Liver (tissue), 7 donors: ENCODE measurements at regions not wholly inside any gene's neighbourhood (a gene's known extent, or its start where the extent isn't known, plus 50 kb on each side); places are given as distances from the start of the nearest gene placed in this dataset.

Experiments used
- DNase-seq: peaks from one replicate; pipeline ENCODE4 v3.0.0-alpha.2; 2017; ENCODE audit warnings: low spot score
- H3K27ac ChIP-seq, 2 donors: one replicate each; pipeline ENCODE4 v1.7.0; 2013; ENCODE audit warnings: inconsistent platforms in 2 of 2, low read length in 2 of 2, control low read depth in 1 of 2, low read depth in 1 of 2, mild to moderate bottlenecking in 1 of 2
- H3K27me3 ChIP-seq, 4 donors: one replicate each; pipeline versions ENCODE4 v1.6.1 to v1.7.0; 2013; ENCODE audit warnings: low read length in 3 of 4, inconsistent platforms in 1 of 4, mild to moderate bottlenecking in 1 of 4, moderate library complexity in 1 of 4; ENCODE audit not compliant: control insufficient read depth in 4 of 4, insufficient read depth in 4 of 4
- H3K36me3 ChIP-seq, 4 donors: one replicate each; pipeline versions ENCODE4 v1.6.1 to v1.7.0; 2013; ENCODE audit warnings: low read length in 3 of 4, mild to moderate bottlenecking in 3 of 4, low read depth in 1 of 4, moderate library complexity in 1 of 4; ENCODE audit not compliant: control insufficient read depth in 4 of 4, insufficient read depth in 3 of 4
- H3K4me1 ChIP-seq, 4 donors: one replicate each; pipeline versions ENCODE4 v1.6.1 to v1.7.0; 2013; ENCODE audit warnings: low read length in 3 of 4, mild to moderate bottlenecking in 3 of 4, moderate library complexity in 1 of 4; ENCODE audit not compliant: control insufficient read depth in 4 of 4, insufficient read depth in 4 of 4
- H3K4me3 ChIP-seq, 3 donors: one replicate each; pipeline versions ENCODE4 v1.6.1 to v1.7.0; 2013; ENCODE audit warnings: low read length in 3 of 3, control low read depth in 1 of 3, low read depth in 1 of 3, mild to moderate bottlenecking in 1 of 3
- H3K9ac ChIP-seq, 2 donors: one replicate each; pipeline ENCODE4 v1.7.0; 2013; ENCODE audit warnings: low read length in 2 of 2, mild to moderate bottlenecking in 2 of 2, moderate library complexity in 2 of 2, control low read depth in 1 of 2, low read depth in 1 of 2
- H3K9me3 ChIP-seq, 4 donors: one replicate each; pipeline versions ENCODE4 v1.6.1 to v1.7.0; 2013; ENCODE audit warnings: low read length in 3 of 4; ENCODE audit not compliant: control insufficient read depth in 4 of 4
- FOXA1 ChIP-seq: IDR thresholded peaks from 2 replicates; pipeline ENCODE4 v1.6.1; 2016; ENCODE audit warnings: antibody characterized with exemption
- HNF4A ChIP-seq, 2 donors: conservative IDR thresholded peaks; 2 replicates each; pipeline ENCODE4 v1.6.1; 2016; ENCODE audit warnings: antibody characterized with exemption in 2 of 2, mild to moderate bottlenecking in 2 of 2
- HNF4G ChIP-seq: IDR thresholded peaks from 2 replicates; pipeline ENCODE4 v1.6.1; 2016; ENCODE audit warnings: antibody characterized with exemption
- JUND ChIP-seq, 2 donors: IDR thresholded peaks; 2 replicates each; pipeline ENCODE4 v1.6.1; 2016; ENCODE audit warnings: antibody characterized with exemption in 2 of 2
- NR2F2 ChIP-seq: IDR thresholded peaks from 2 replicates; pipeline ENCODE4 v1.6.1; 2016; ENCODE audit warnings: antibody characterized with exemption
- RXRA ChIP-seq, 2 donors: IDR thresholded peaks; 2 replicates each; pipeline ENCODE4 v1.6.1; 2017 to 2018; ENCODE audit warnings: antibody characterized with exemption in 2 of 2, mild to moderate bottlenecking in 1 of 2
- TAF1 ChIP-seq: conservative IDR thresholded peaks from 2 replicates; pipeline ENCODE4 v1.6.1; 2016; ENCODE audit warnings: antibody characterized with exemption, mild to moderate bottlenecking
- YY1 ChIP-seq: IDR thresholded peaks from 2 replicates; pipeline ENCODE4 v1.6.1; 2016; ENCODE audit warnings: antibody characterized with exemption, mild to moderate bottlenecking
- WGBS: extraction: QIAGEN DNeasy Blood & Tissue Kit; methylation state at CpG from one replicate; pipeline ENCODE4 v1.1.7; 2013; 5-methylcytosine and 5-hydroxymethylcytosine counted together
- TF ChIP-seq, protein P1 (sequence below): IDR thresholded peaks from 2 replicates; pipeline ENCODE4 v1.6.1; 2016; ENCODE audit warnings: antibody characterized with exemption, mild to moderate bottlenecking
- TF ChIP-seq, protein P2 (sequence below): IDR thresholded peaks from 2 replicates; pipeline ENCODE4 v1.6.1; 2016; ENCODE audit warnings: antibody characterized with exemption
- TF ChIP-seq, protein P3 (sequence below): IDR thresholded peaks from 2 replicates; pipeline ENCODE4 v1.6.1; 2016; ENCODE audit warnings: antibody characterized with exemption
- donor health status: healthy.
- donor health status: healthy.
- donor health status: healthy.
- donor health status: healthy.

DNA sequence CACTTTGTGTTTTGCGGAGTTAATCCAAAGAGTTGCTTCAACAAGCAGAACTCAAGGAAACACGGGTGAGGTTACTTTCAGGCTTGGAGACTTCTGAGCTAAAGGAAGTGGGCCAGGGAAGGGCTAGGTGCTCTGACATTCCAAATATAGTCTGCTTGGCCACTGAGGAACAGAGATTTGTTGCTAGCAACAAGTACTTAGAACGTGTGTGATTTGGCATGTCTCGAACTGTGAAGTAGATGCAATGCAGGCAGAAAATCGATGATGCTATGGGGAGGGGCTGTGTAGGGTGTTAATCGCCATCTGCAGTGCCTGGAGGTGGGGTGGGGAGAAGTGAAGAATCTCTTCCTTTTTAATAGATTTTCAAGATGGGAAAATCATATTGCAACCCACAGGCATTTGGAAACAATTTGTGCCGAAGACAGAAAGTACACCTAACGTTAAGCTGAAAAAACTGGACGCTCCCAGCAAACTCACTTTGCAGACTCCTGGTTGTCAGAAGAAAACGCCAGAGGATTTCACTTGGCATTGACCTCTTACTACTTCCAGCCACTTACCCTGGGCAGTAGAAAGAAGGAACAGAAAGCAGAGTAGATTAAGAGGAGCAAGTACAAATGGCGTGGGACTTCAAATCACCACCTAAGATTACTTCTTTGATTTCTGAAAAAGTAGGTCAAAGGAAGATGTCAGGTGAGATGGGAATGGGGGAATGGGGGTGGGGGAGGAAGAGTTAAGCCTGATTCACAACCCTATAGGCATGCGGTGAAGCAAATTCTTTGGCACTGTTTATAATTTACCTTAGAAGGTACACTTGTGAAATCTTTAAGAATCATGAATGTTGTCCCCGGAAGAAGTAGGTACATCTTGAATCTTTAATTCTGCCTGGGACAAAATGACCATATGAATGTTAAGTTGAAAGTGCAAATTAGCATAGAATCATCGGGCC lies 314.1 kb downstream of the CD83 start (continued):
- TF ChIP-seq, protein P1, sequence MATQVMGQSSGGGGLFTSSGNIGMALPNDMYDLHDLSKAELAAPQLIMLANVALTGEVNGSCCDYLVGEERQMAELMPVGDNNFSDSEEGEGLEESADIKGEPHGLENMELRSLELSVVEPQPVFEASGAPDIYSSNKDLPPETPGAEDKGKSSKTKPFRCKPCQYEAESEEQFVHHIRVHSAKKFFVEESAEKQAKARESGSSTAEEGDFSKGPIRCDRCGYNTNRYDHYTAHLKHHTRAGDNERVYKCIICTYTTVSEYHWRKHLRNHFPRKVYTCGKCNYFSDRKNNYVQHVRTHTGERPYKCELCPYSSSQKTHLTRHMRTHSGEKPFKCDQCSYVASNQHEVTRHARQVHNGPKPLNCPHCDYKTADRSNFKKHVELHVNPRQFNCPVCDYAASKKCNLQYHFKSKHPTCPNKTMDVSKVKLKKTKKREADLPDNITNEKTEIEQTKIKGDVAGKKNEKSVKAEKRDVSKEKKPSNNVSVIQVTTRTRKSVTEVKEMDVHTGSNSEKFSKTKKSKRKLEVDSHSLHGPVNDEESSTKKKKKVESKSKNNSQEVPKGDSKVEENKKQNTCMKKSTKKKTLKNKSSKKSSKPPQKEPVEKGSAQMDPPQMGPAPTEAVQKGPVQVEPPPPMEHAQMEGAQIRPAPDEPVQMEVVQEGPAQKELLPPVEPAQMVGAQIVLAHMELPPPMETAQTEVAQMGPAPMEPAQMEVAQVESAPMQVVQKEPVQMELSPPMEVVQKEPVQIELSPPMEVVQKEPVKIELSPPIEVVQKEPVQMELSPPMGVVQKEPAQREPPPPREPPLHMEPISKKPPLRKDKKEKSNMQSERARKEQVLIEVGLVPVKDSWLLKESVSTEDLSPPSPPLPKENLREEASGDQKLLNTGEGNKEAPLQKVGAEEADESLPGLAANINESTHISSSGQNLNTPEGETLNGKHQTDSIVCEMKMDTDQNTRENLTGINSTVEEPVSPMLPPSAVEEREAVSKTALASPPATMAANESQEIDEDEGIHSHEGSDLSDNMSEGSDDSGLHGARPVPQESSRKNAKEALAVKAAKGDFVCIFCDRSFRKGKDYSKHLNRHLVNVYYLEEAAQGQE = no peak
- TF ChIP-seq FOXA1 (no peak), YY1 (no peak)
- TF ChIP-seq, protein P2, sequence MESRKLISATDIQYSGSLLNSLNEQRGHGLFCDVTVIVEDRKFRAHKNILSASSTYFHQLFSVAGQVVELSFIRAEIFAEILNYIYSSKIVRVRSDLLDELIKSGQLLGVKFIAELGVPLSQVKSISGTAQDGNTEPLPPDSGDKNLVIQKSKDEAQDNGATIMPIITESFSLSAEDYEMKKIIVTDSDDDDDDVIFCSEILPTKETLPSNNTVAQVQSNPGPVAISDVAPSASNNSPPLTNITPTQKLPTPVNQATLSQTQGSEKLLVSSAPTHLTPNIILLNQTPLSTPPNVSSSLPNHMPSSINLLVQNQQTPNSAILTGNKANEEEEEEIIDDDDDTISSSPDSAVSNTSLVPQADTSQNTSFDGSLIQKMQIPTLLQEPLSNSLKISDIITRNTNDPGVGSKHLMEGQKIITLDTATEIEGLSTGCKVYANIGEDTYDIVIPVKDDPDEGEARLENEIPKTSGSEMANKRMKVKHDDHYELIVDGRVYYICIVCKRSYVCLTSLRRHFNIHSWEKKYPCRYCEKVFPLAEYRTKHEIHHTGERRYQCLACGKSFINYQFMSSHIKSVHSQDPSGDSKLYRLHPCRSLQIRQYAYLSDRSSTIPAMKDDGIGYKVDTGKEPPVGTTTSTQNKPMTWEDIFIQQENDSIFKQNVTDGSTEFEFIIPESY = no peak

DNA sequence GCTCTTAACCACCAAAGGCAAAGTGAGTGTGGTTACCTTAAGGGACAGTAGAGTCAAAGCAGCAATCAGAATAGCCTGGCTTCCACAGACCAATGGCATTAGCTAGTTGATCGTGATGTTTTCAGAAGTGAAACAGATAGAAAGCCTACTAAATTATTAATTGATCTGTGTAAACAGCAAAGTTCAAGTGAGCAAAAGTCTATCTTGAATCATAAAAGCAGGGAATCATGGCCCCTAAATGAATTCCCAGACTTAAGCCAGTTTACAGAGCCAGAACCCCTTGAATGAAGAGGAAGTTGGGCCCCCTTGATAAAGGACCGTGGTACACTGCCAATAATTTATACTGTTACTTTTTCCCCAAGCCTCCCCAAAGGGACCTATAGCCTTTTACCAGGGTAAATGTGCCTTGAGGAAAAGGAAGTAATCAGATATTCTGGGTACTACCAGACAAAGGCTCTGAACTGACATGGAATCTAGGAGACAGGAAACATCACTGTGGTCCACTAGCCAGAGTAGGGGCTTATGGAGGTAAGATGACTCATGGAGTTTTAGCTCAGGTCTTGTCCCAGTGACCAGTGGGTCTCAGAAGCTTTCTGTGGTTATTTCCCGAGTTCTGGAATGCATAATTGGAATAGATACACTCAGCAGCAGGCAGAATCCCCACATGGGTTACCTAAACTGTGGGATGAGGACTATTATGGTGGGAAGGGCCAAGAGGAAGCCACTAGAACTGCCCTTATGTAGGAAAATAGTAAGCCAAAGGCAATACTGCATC lies 317.5 kb downstream of the CD83 start:
- H3K4me1 ChIP-seq = peaks cover 0 to 6% (median 3%) of the 10 kb centered on the region in 4 donors
- DNase-seq = no peak
- H3K36me3 ChIP-seq = no peaks in the 10 kb centered on the region
- H3K27ac ChIP-seq = no peak overlapping the region
- TF ChIP-seq HNF4A (conservative IDR thresholded peaks at IDR 0.05) (peak in 1 of 2 donors; percentile 19), YY1 (no peak), NR2F2 (no peak), HNF4G (no peak), RXRA (IDR thresholded peaks at IDR 0.05) (no peak), JUND (IDR thresholded peaks at IDR 0.05) (no peak)
- TF ChIP-seq, protein P3, sequence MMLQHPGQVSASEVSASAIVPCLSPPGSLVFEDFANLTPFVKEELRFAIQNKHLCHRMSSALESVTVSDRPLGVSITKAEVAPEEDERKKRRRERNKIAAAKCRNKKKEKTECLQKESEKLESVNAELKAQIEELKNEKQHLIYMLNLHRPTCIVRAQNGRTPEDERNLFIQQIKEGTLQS = no peak
- H3K27me3 ChIP-seq = no peaks in the 10 kb centered on the region
- H3K9ac ChIP-seq = no peak overlapping the region
- H3K4me3 ChIP-seq = no peak overlapping the region
- 72% methylated on average over 3 of the region's 3 CpGs for WGBS
- no peaks in the 10 kb centered on the region for H3K9me3 ChIP-seq

DNA sequence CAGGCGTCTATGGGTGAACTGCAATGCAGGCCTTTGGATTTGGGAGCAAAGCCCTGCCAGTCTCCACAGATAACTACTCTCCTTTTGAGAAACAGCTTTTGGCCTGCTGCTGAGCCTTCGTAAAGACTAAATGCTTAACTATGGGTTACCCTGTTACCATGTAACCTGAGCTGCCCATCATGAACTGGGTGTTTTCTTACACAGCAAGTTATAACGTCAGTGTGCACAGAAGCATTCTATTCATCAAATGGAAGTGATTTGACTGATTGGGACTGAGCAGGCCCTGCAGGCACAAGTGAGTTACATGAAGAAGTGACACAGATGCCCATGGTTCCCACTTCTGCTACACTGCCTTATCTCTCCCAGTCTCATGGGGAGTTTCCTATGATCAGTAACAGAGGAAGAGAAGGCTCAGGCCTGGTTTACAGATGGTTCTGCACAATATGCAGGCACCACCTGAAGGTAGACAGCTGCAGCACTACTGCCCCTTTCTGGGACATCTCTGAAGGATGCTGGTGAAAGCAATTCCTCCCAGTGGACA lies 319.1 kb downstream of the CD83 start:
- H3K4me1 ChIP-seq = peaks cover 0 to 6% (median 3%) of the 10 kb centered on the region in 4 donors
- H3K9me3 ChIP-seq = no peaks in the 10 kb centered on the region
- H3K4me3 ChIP-seq = no peak overlapping the region
- TF ChIP-seq NR2F2 (no peak), TAF1 (no peak)
- TF ChIP-seq, protein P1 = no peak
- H3K36me3 ChIP-seq = no peaks in the 10 kb centered on the region
- no peak for DNase-seq
- 94% methylated on average over 3 of the region's 3 CpGs for WGBS
- H3K27ac ChIP-seq = no peak overlapping the region
- no peaks in the 10 kb centered on the region for H3K27me3 ChIP-seq
- H3K9ac ChIP-seq = no peak overlapping the region
